ENCODE measurements at regions not wholly inside any gene's neighbourhood (a gene's known extent, or its start where the extent isn't known, plus 50 kb on each side); places are given as distances from the start of the nearest gene placed in this dataset.

GRCh38 chr1:98327220-98327861 is 334.2 kb upstream of the SNX7 start:
- no peaks in the 10 kb centered on the region for H3K27me3 Mint-ChIP-seq
- no peak overlapping the region for H3K4me3 Mint-ChIP-seq
- H3K36me3 Mint-ChIP-seq, result no peaks in the 10 kb centered on the region
- H3K27ac Mint-ChIP-seq, result no peak overlapping the region
- H3K4me1 Mint-ChIP-seq, result no peaks in the 10 kb centered on the region
- H3K9me3 Mint-ChIP-seq, result peaks cover 0 to 3% (median 0%) of the 10 kb centered on the region in 3 donors

DNA sequence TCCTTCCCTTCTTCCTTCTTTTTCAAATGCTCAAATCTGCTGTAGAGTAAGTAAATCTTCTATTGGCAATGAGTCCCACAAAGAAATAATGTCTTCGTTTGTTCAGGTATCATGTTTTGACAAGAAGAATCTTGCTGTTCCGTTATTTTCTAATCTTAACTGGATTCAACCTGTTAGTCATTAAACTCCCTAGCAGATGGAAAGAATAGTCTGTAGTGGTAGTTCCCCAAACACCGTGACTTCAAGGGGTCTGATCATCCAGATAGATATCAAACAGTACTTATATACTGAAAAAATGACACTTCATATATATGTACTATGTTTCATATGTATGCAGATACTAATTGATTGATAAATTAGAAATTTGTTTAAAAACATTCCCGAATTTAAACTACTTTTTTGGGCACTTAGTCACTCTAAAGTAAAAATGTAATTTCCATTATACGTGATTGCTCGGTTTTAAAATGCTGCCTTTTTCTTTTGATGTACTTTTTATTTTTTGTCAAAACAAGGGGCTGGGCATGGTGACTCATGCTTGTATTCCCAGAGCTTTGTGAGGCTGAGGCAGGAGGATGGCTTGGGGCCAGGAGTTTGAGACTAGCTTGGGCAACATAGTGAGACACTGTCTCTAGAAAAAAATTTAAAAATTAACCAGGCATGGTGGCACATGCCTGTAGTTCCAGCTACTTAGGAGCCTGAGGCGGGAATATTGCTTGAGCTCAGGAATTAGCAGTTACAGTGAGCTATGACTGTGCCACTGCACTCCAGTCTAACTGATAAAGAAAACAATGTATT is 335.7 kb upstream of the SNX7 start:
- H3K27ac Mint-ChIP-seq, result no peak overlapping the region
- no peaks in the 10 kb centered on the region for H3K36me3 Mint-ChIP-seq
- peaks cover 0 to 3% (median 0%) of the 10 kb centered on the region in 3 donors for H3K9me3 Mint-ChIP-seq
- no peaks in the 10 kb centered on the region for H3K27me3 Mint-ChIP-seq
- no peak overlapping the region for H3K4me3 Mint-ChIP-seq
- no peaks in the 10 kb centered on the region for H3K4me1 Mint-ChIP-seq

GRCh38 chr1:98323906-98324358 is 337.6 kb upstream of the SNX7 start:
- Mint-ChIP-seq H3K9me3 (peaks cover 0 to 3% (median 0%) of the 10 kb centered on the region in 3 donors), H3K4me3 (no peak overlapping the region), H3K27ac (no peak overlapping the region), H3K4me1 (no peaks in the 10 kb centered on the region), H3K36me3 (no peaks in the 10 kb centered on the region), H3K27me3 (no peaks in the 10 kb centered on the region)

DNA sequence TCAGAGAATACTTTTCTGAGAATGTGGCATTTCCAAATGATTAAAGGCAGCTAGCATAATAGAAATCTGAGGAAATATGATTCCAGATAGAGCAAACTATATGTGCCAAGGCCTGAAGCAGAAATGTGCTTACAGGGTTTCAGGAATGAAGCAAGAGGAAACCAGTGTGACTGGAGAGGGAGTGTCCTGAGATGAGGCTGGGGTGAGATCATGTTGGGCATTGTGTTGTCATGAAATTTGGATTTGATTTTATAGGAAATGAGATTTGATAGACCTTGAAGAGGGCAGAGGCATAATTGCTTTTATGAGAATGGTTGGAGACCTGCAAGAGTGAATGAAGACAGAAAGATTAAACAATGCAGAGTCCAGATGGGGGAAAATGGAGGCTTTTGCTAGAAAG is 338.1 kb upstream of the SNX7 start:
- H3K4me1 Mint-ChIP-seq, result no peaks in the 10 kb centered on the region
- no peak overlapping the region for H3K27ac Mint-ChIP-seq
- no peaks in the 10 kb centered on the region for H3K27me3 Mint-ChIP-seq
- H3K9me3 Mint-ChIP-seq, result peaks cover 0 to 3% (median 0%) of the 10 kb centered on the region in 3 donors
- no peaks in the 10 kb centered on the region for H3K36me3 Mint-ChIP-seq
- no peak overlapping the region for H3K4me3 Mint-ChIP-seq

DNA sequence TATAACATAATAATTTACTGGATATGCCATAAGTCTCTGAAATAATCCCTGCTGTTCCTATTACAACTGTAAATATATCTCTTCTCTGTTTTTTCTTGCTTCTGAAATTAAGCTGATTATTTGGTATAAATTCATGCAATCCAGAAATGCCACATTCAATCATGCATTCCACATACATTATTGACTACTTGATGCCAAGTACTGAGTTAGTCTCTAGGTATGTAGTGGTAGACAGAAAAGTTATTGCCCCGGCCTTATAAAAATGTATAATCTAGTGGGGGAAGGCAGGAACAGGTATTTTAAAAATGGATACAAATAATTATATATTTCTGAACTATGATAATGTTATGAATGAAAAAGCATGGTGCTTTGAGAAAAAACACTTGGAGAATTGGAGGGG is 338.6 kb upstream of the SNX7 start:
- no peaks in the 10 kb centered on the region for H3K27me3 Mint-ChIP-seq
- H3K4me3 Mint-ChIP-seq, result no peak overlapping the region
- peaks cover 0 to 3% (median 0%) of the 10 kb centered on the region in 3 donors for H3K9me3 Mint-ChIP-seq
- H3K36me3 Mint-ChIP-seq, result no peaks in the 10 kb centered on the region
- H3K27ac Mint-ChIP-seq, result no peak overlapping the region
- no peaks in the 10 kb centered on the region for H3K4me1 Mint-ChIP-seq

GRCh38 chr1:98322086-98322485 is 339.4 kb upstream of the SNX7 start:
- Mint-ChIP-seq H3K36me3 (no peaks in the 10 kb centered on the region), H3K27ac (no peak overlapping the region), H3K27me3 (no peaks in the 10 kb centered on the region), H3K4me3 (no peak overlapping the region), H3K4me1 (no peaks in the 10 kb centered on the region), H3K9me3 (peaks cover 0 to 3% (median 0%) of the 10 kb centered on the region in 3 donors)

- no peaks in the 10 kb centered on the region for H3K27me3 Mint-ChIP-seq
- H3K36me3 Mint-ChIP-seq, result no peaks in the 10 kb centered on the region
- no peak overlapping the region for H3K4me3 Mint-ChIP-seq
- no peak overlapping the region for H3K27ac Mint-ChIP-seq
- no peaks in the 10 kb centered on the region for H3K4me1 Mint-ChIP-seq
- peaks cover 0 to 3% (median 0%) of the 10 kb centered on the region in 3 donors for H3K9me3 Mint-ChIP-seq
These were observed 340.3 kb upstream of the SNX7 start for GRCh38 chr1:98321191-98321590.

- Mint-ChIP-seq H3K27me3 (no peaks in the 10 kb centered on the region), H3K36me3 (peaks cover 1% of the 10 kb centered on the region), H3K9me3 (no peaks in the 10 kb centered on the region), H3K4me3 (no peak overlapping the region), H3K27ac (no peak overlapping the region), H3K4me1 (no peaks in the 10 kb centered on the region)
These were observed 345.1 kb upstream of the SNX7 start for GRCh38 chr1:98316286-98316905.

GRCh38 chr1:98315309-98315708 is 346.2 kb upstream of the SNX7 start:
- Mint-ChIP-seq H3K27ac (no peak overlapping the region), H3K27me3 (no peaks in the 10 kb centered on the region), H3K4me1 (no peaks in the 10 kb centered on the region), H3K9me3 (peaks cover 0 to under 1% (median 0%) of the 10 kb centered on the region in 3 donors), H3K4me3 (no peak overlapping the region), H3K36me3 (peaks cover 1% of the 10 kb centered on the region)

GRCh38 chr1:98314601-98315000 is 346.9 kb upstream of the SNX7 start:
- no peak overlapping the region for H3K27ac Mint-ChIP-seq
- no peaks in the 10 kb centered on the region for H3K27me3 Mint-ChIP-seq

GRCh38 chr1:98306517-98307089 is 354.9 kb upstream of the SNX7 start:
- no peak overlapping the region for H3K4me3 Mint-ChIP-seq
- H3K9me3 Mint-ChIP-seq, result peaks cover 2 to 8% (median 2%) of the 10 kb centered on the region in 3 donors
- no peak overlapping the region for H3K27ac Mint-ChIP-seq
- H3K4me1 Mint-ChIP-seq, result no peaks in the 10 kb centered on the region
- no peaks in the 10 kb centered on the region for H3K36me3 Mint-ChIP-seq
- no peaks in the 10 kb centered on the region for H3K27me3 Mint-ChIP-seq

More at GRCh38 chr1:98314601-98315000, 346.9 kb upstream of the SNX7 start:
- Mint-ChIP-seq H3K4me1 (no peaks in the 10 kb centered on the region), H3K36me3 (peaks cover 1% of the 10 kb centered on the region), H3K4me3 (no peak overlapping the region), H3K9me3 (peaks cover 0 to 8% (median 0%) of the 10 kb centered on the region in 3 donors)

DNA sequence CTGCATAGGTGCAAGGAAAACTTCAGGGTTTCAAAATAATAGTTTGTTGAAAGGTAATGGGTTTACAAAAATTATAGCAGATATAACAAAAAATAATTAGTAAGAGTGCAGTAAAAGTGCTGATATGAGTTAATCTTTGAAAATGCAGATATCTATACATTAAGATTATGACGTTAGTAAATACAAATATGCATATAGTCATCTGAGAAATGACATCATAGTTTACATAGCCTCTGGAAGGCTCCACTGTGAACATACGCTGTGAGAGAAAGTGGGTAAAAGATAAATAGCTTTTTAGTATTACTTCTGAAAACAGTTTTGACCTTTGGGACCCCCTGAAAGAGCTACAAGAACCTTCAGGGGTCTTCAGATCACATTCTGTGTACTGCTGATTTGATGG is 356.2 kb upstream of the SNX7 start:
- Mint-ChIP-seq H3K4me3 (no peak overlapping the region), H3K36me3 (no peaks in the 10 kb centered on the region), H3K4me1 (no peaks in the 10 kb centered on the region), H3K9me3 (peaks cover 2 to 8% (median 3%) of the 10 kb centered on the region in 3 donors), H3K27ac (no peak overlapping the region), H3K27me3 (no peaks in the 10 kb centered on the region)

DNA sequence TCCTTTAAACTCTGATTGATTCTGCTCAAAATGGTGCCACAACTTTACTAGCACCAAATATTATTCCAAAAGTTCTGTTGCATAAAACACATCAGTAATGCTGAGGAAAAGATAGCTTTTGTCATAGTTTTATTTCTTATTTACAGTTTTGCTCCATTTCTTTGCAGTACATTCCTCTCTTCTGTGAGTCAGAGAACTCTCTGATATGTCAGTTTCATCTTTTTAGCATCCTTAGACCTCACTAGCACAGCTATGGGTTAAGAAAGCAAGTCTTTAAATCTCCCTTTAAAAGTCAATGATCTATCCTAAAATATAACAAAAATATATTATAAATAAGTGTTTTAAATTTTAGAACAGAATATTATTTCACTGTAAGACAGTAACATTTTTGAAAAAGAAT is 356.6 kb upstream of the SNX7 start:
- Mint-ChIP-seq H3K36me3 (no peaks in the 10 kb centered on the region), H3K27ac (no peak overlapping the region), H3K9me3 (peaks cover 2 to 4% (median 3%) of the 10 kb centered on the region in 3 donors), H3K4me1 (no peaks in the 10 kb centered on the region), H3K27me3 (no peaks in the 10 kb centered on the region), H3K4me3 (no peak overlapping the region)

GRCh38 chr1:98299861-98300260 is 361.7 kb upstream of the SNX7 start:
- H3K27ac Mint-ChIP-seq, result no peak overlapping the region
- H3K4me1 Mint-ChIP-seq, result no peaks in the 10 kb centered on the region
- H3K36me3 Mint-ChIP-seq, result no peaks in the 10 kb centered on the region
- no peaks in the 10 kb centered on the region for H3K27me3 Mint-ChIP-seq
- H3K9me3 Mint-ChIP-seq, result peaks cover 0 to 2% (median 0%) of the 10 kb centered on the region in 3 donors
- H3K4me3 Mint-ChIP-seq, result no peak overlapping the region

- no peaks in the 10 kb centered on the region for H3K27me3 Mint-ChIP-seq
- H3K9me3 Mint-ChIP-seq, result peaks cover 0 to 2% (median 0%) of the 10 kb centered on the region in 3 donors
- no peaks in the 10 kb centered on the region for H3K36me3 Mint-ChIP-seq
- H3K4me3 Mint-ChIP-seq, result no peak overlapping the region
- H3K27ac Mint-ChIP-seq, result no peak overlapping the region
- no peaks in the 10 kb centered on the region for H3K4me1 Mint-ChIP-seq
These were observed 362.2 kb upstream of the SNX7 start for GRCh38 chr1:98299313-98299712.

All from IgD-negative memory B cell (primary cell).